NCI-H146 (cell line): ENCODE measurements at regions not wholly inside any gene's neighbourhood (a gene's known extent, or its start where the extent isn't known, plus 50 kb on each side); places are given as distances from the start of the nearest gene placed in this dataset.

ENCODE experiments used
- DNase-seq: peaks from one replicate; lab custom pipeline; 2025; lab: John Stamatoyannopoulos, UW

DNA sequence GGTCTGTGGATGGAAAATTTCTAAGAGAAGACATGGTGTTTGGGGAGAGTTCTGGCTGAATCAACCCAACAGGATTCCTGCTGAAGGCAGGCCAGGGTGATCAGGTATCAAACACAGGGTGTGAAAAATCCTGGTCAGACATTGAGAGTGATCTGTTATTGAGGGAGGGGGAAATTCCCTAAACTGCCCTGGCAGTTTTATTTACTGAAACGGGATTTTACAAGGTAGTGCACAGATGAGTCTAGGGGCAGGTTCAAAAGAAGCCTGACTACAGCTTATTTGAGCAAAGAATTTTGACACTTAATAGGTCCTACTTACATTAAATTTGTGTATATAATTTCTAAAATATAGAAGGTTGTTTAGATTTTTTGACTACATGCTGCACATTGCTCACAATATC lies 569.4 kb upstream of the RGS18 start:
- no peak for DNase-seq

DNA sequence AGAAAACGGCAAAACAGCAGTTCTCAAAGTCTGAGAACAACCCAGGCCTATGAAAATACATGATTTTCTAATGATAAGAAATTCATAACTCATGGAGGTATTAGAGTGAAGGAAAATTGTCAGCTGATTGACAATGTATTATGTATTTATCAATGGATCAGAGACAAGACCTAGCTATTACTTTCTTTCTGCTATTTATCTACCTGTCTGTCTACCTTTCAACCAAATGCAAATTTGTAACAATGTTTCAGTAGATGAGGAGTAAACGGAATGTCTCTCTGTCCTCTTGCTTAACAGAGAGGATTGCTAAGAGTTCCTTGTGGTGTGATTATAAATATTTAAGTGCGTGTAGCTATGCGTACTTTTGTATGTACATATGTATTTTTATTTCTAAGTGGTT lies 568.7 kb upstream of the RGS18 start:
- DNase-seq = no peak

GRCh38 chr1:191590578-191590977 lies 567.7 kb upstream of the RGS18 start:
- DNase-seq = no peak

DNA sequence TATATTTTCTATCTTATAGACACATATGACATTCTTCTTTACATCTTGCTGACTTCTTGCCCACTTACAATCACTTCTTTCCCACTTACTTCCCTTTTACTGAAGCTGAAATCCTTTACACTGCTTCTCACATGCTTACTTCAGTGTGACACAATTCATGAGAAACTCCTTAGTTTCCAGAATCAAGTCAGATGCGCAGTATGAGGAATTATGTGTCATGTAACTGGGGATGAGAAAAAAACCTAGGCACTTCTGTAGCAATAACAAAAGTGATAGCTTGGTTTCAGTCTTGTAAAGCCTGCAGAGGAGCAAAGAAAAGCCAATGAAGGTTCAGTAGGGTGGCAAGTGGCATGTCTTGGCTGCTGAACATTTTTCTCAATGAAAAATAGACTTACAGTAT lies 566.2 kb upstream of the RGS18 start:
- no peak for DNase-seq

DNA sequence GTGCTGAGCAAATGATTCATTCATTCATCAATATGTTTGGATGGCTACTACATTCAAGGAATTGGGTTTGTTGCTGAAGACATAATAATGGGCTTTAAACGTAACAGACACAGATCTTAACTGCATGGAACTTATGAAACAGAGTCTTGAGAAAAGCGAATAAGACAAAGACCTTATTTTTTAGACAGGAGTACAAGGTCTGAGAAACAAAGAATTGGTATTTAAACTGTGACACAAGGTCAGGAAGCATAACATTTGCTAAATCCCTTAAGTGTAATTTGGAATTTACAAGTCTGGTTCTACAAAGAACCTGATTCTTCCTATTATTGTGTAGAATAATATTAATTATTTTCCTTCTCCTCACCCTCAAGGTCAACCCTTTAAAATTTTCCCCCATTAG lies 565.4 kb upstream of the RGS18 start:
- DNase-seq = no peak

- no peak for DNase-seq
Observed at GRCh38 chr1:191595170-191595569, 563.1 kb upstream of the RGS18 start.

GRCh38 chr1:191608367-191608766 lies 549.9 kb upstream of the RGS18 start:
- DNase-seq = peak; percentile 96

GRCh38 chr1:191609305-191609704 lies 549.0 kb upstream of the RGS18 start:
- DNase-seq = peak; percentile 39

DNA sequence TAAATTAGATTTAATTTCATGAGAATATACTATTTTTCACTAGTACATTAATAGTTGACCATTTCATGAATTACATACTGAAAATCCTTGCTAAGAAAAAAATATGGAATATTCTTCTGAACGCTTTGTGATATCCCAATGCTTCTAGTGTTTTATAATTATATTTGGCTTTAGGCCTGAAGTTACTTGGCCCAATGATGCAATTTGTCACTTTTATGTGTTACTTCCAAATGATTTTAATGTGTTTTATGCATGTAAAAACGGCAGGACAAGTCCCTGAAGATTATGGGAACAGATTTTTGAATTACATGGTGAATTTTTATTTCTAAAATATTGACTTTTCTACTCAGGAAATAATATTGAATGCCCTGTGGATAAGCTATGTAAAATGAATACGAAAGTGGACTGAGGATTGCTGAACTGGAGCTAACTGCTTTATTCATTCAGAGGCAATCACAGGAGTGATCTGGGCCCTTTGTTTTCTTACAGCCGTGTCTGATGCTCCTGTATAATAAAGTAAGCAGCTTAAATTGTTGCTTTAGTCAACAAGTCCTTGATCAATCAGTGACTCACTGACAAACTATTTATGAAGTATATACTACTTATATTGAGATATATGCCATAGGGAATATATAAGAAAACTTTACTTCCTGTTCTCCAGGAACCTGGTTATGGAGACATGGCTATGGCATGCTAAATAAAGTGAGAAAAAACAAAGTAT lies 543.0 kb upstream of the RGS18 start:
- no peak for DNase-seq

DNA sequence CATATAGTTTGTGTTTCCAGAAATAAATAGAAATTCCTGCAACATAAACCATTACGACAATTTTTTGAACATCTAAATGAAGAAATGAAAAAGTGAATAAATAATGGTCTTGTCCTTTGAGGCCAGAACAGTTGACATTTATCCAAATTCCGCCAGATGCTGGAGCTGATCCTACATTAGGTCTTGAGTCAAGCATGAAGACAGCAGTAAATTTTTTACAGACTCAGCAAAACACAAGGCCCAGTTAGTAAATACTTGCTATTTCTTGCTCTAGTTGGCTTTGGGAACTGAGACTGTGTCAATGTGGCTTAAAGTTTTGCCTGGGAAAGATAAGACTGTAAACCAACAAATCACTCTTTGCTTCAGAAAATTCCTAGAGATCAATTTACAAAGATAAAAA lies 540.1 kb upstream of the RGS18 start:
- DNase-seq = no peak

- no peak for DNase-seq
Observed at GRCh38 chr1:191620883-191621282, 537.4 kb upstream of the RGS18 start.

GRCh38 chr1:191624044-191624443 lies 534.2 kb upstream of the RGS18 start:
- DNase-seq = no peak

DNA sequence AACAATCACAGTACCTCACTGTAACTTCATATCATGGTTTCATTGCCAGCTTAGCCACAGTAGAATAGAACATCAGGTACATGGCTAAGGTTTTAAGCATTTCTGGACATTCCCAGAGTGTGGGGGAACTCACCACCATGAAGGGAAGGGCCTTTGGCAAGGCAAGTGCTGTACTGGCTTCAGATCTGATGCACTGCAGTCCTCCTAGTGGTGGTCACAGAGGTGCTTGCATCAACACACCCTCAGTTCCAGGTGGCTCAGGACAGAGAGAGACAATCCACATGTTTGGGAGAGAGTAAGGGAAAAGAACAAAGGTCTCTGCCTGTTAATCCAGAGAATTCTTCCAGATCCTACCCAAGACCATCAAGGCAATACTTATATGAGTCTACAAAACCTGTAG lies 528.4 kb upstream of the RGS18 start:
- no peak for DNase-seq

GRCh38 chr1:191634801-191635508 lies 523.3 kb upstream of the RGS18 start:
- no peak for DNase-seq

- DNase-seq = no peak
Observed at GRCh38 chr1:191636345-191636744, 521.9 kb upstream of the RGS18 start.

DNA sequence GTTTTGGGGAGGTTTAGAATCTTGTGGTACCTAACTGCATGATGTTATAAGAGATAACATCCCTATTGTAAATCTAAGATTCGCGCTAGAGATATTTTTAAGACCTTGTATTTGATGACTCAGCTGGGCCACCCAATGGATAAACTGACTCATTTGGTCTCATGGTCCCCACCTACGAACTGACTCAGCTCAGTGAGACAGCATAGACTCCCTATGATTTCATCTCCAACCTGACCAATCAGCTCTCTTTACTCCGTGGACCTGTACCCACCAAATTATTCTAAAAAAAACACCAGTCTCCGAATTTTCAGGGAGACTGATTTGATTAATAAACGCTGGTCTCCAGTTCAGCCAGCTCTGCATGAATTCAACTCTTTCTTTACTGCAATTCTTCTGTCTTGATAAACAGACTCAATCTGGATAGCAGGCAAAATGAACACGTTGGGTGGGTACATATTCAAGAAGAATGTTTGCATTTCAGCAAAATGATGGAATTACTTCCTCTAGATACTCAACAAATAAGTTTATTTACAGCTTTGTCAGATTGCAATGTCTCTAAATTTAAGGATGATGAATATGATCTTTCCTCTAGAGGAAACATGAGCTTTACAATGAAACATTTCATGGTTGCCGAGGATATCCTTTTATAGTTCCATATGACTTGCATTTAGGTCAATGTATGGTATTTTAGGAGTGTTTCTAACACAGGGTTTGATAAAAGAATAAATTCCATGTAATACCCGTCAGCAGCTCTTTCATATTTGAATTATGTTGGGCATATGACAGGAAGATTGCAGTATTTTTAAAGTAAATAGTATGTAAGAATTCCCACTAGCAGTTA lies 516.6 kb upstream of the RGS18 start:
- DNase-seq = no peak

DNA sequence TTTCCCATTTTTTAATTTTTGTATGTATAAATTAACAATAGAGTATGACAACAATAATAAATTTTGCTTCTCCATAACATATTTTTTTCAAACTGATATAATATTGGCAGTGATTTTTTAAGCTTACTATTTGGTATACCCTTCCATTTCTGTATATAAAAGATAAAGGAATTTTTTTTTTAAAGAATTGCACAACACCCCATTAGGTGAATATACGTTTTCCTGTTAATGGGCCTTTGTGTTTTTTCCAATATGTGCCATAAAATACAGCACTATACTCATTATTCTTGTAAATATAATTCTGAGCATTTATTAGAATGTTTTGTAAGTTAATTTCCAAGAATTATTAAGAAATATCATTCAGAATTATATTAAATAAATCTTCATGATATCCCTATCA lies 515.2 kb upstream of the RGS18 start:
- no peak for DNase-seq

- DNase-seq = no peak
Observed at GRCh38 chr1:191648939-191649338, 509.3 kb upstream of the RGS18 start.

DNA sequence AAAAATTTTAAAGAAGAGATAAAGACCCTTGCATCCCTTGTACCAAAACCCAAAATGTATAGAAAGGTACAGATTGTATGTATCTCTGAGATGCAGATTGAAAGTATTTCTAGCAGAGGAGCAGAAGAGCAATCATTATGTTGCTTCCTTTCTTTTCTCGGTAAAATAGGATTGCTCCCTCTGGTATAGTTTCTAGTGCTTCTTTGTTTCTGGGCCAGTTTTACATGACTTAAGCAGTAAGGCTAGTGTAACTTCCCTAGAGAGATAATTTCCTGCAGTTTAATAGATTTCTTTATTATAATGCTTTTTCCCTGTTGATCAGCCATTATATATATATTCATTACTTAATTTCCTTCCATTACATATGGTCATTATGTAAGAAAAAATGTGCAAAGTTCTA lies 496.2 kb upstream of the RGS18 start:
- DNase-seq = no peak

DNA sequence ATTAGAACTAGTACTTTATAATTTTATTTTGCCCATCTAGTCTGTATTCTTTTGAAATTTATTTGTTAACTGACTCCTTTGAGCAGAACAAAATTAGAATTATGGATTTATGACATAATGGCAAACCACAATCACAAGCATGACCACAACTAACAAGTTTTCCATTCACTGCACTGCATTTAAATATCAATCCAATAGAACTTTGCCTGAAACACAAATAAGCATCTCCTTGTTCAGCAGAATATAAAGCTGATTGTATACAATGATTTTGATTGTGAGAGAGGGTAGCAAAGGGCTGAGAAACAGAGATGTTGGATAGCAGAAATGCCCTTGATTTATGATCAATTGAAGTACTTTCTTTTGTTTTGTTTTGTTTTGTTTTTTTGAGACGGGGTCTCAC lies 495.5 kb upstream of the RGS18 start:
- no peak for DNase-seq

DNA sequence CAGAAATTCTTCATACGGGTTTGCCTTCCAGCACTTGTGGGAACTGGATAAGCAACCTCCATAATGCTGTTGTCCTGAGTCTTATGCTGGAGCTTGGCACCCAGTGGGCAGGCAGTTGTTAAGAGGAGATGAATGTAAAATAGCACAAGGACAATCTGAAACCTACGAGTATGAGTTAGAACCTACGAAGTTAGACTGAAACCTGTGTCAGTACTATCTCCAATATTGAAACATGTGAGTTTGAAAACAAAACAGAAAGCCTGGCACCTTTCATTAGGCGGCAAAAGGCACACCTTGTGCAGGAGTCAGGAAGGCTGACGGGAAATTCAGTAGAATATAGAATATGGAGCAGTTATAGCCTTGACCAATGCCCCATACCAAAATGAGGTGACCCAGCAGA lies 489.7 kb upstream of the RGS18 start:
- DNase-seq = no peak

GRCh38 chr1:191669629-191670028 lies 488.6 kb upstream of the RGS18 start:
- no peak for DNase-seq

GRCh38 chr1:191671236-191671635 lies 487.0 kb upstream of the RGS18 start:
- DNase-seq = no peak
